B cell (primary cell): ENCODE measurements at regions not wholly inside any gene's neighbourhood (a gene's known extent, or its start where the extent isn't known, plus 50 kb on each side); places are given as distances from the start of the nearest gene placed in this dataset.

ENCODE experiments used
- ATAC-seq: fragments of 200-7000 bp; cut with Tn5 transposase; one replicate; pipeline ENCODE4 v1.10.0; 2021; ENCODE audit warnings: low read depth, mild to moderate bottlenecking, moderate number of reproducible peaks, moderate library complexity
- CTCF ChIA-PET: fragments of 350-600 bp; sonication (Branson Sonifier 250); formaldehyde crosslinking; loops from one replicate; lab custom pipeline; 2021; ENCODE audit warnings: antibody characterized with exemption, inconsistent platforms; lab: Charles Lee
- POLR2A ChIA-PET: fragments of 350-600 bp; sonication (Branson Sonifier 250); formaldehyde crosslinking; loops from one replicate; lab custom pipeline; 2021; ENCODE audit warnings: antibody characterized with exemption; lab: Charles Lee
- DNase-seq: peaks from one replicate; pipeline ENCODE4 v3.0.0; 2013
- H2AFZ ChIP-seq: 2 replicates; pipeline ENCODE4 v1.6.1; 2012; ENCODE audit warnings: mild to moderate bottlenecking, low read depth, low read length; ENCODE audit not compliant: insufficient read depth, poor library complexity, severe bottlenecking
- H3K27ac ChIP-seq, 2 donors: 1 replicate in 1 of 2; 2 replicates in 1 of 2; pipeline ENCODE4 v1.5.1; 2012 to 2013; ENCODE audit warnings: low read length in 2 of 2, mild to moderate bottlenecking in 2 of 2, moderate library complexity in 1 of 2
- H3K27me3 ChIP-seq, 4 experiments: fragments of 200-600 bp in 1 of 4; sonication (generic) in 1 of 4; replicated peaks in 1 of 4; 1 replicate in 2 of 4; 2 replicates in 2 of 4; pipeline versions ENCODE4 v1.6.1 to v1.7.0; 2013 to 2016; ENCODE audit warnings: low read length in 3 of 4, mild to moderate bottlenecking in 2 of 4, mixed read lengths in 1 of 4, moderate library complexity in 1 of 4; ENCODE audit not compliant: insufficient read depth in 4 of 4, control insufficient read depth in 3 of 4; ENCODE audit errors: control extremely low read depth in 1 of 4
- H3K36me3 ChIP-seq, 2 experiments: replicated peaks in 1 of 2; 1 replicate in 1 of 2; 2 replicates in 1 of 2; pipeline versions ENCODE4 v1.6.1 to v1.7.1; 2013; ENCODE audit warnings: low read length in 1 of 2; ENCODE audit not compliant: insufficient read depth in 2 of 2, control insufficient read depth in 1 of 2; ENCODE audit errors: control extremely low read depth in 1 of 2, extremely low read depth in 1 of 2
- H3K4me1 ChIP-seq, 2 donors: fragments of 200-600 bp in 1 of 2; sonication (generic) in 1 of 2; 1 replicate in 1 of 2; 2 replicates in 1 of 2; pipeline versions ENCODE4 v1.5.1 to v1.6.1; 2013 to 2017; ENCODE audit warnings: low read length in 2 of 2; ENCODE audit not compliant: control insufficient read depth in 2 of 2, insufficient read depth in 2 of 2
- H3K4me2 ChIP-seq: replicated peaks from 2 replicates; pipeline ENCODE3; 2012; ENCODE audit warnings: mild to moderate bottlenecking, low read depth, low read length; ENCODE audit not compliant: poor library complexity, severe bottlenecking
- H3K4me3 ChIP-seq, 5 experiments: fragments of 200-600 bp in 1 of 5; sonication (generic) in 1 of 5; 1 replicate in 3 of 5; 2 replicates in 2 of 5; pipeline versions ENCODE4 v1.5.1 to v1.7.0; 2011 to 2016; ENCODE audit warnings: low read length in 4 of 5, mild to moderate bottlenecking in 4 of 5, low read depth in 2 of 5, control low read depth in 1 of 5, moderate library complexity in 1 of 5; ENCODE audit not compliant: insufficient read depth in 1 of 5; ENCODE audit errors: control extremely low read depth in 1 of 5, extremely low read depth in 1 of 5
- H3K79me2 ChIP-seq: fragments of 200-600 bp; sonication (generic); one replicate; pipeline ENCODE4 v1.6.0; 2016; ENCODE audit warnings: low read length; ENCODE audit not compliant: control insufficient read depth, insufficient read depth
- H3K9ac ChIP-seq: fragments of 200-600 bp; sonication (generic); 2 replicates; pipeline ENCODE4 v1.6.1; 2017; ENCODE audit warnings: mild to moderate bottlenecking, low read length, moderate library complexity
- H3K9me3 ChIP-seq, 3 donors: one replicate each; pipeline versions ENCODE4 v1.6.1 to v1.7.1; 2013; ENCODE audit warnings: low read length in 2 of 3; ENCODE audit not compliant: control insufficient read depth in 2 of 3, insufficient read depth in 1 of 3; ENCODE audit errors: control extremely low read depth in 1 of 3
- H4K20me1 ChIP-seq: 2 replicates; pipeline ENCODE4 v1.6.0; 2012; ENCODE audit warnings: mild to moderate bottlenecking, low read length; ENCODE audit not compliant: insufficient read depth, control insufficient read depth, poor library complexity, severe bottlenecking
- H3K27ac Mint-ChIP-seq: one replicate; pipeline ENCODE4 v1.8.0; 2021; ENCODE audit warnings: mixed read lengths
- H3K27me3 Mint-ChIP-seq: one replicate; pipeline ENCODE4 v1.8.0; 2021; ENCODE audit warnings: mixed read lengths
- H3K4me1 Mint-ChIP-seq: one replicate; pipeline ENCODE4 v1.8.0; 2021; ENCODE audit warnings: mixed read lengths
- H3K4me3 Mint-ChIP-seq: one replicate; pipeline ENCODE4 v1.8.0; 2021; ENCODE audit warnings: mixed read lengths
- H3K9me3 Mint-ChIP-seq: one replicate; pipeline ENCODE4 v1.8.0; 2022; ENCODE audit warnings: mixed read lengths; ENCODE audit not compliant: insufficient read depth
- EZH2 ChIP-seq: IDR thresholded peaks from 2 replicates; pipeline ENCODE4 v1.6.1; 2012; ENCODE audit warnings: borderline replicate concordance, low read depth, mild to moderate bottlenecking, moderate library complexity, low read length; ENCODE audit not compliant: insufficient read depth, poor library complexity, severe bottlenecking
- whole genome bisulfite sequencing: methylation state at CpG from one replicate; pipeline ENCODE4 v1.1.5; 2013; ENCODE audit warnings: missing lambda C conversion rate; ENCODE audit not compliant: insufficient coverage; 5-methylcytosine and 5-hydroxymethylcytosine counted together
- intact Hi-C: fragments of 100-400 bp; cut with micrococcal nuclease; formaldehyde crosslinking; loops from one replicate; pipeline ENCODE4 v1.10.0; 2022
- TF ChIP-seq, protein P1 (sequence below): fragments of 200-600 bp; IDR thresholded peaks from one replicate; pipeline ENCODE4 v1.8.0; 2022; ENCODE audit warnings: antibody characterized with exemption, mild to moderate bottlenecking

- H3K9me3 Mint-ChIP-seq = peaks cover 5% of the 10 kb centered on the region
- H3K4me1 Mint-ChIP-seq = peaks cover 1% of the 10 kb centered on the region
Observed at GRCh38 chr1:29712801-29713200, 476.5 kb downstream of the PTPRU start.

GRCh38 chr1:29712284-29712651 lies 475.9 kb downstream of the PTPRU start:
- Histone ChIP-seq H3K9me3 (peaks cover 0 to 9% (median 0%) of the 10 kb centered on the region in 3 donors), H4K20me1 (no peaks in the 10 kb centered on the region), H2AFZ (no peak overlapping the region), H3K4me1 (no peaks in the 10 kb centered on the region), H3K79me2 (no peaks in the 10 kb centered on the region), H3K4me2 (no peak overlapping the region), H3K27ac (no peak overlapping the region), H3K4me3 (no peak overlapping the region), H3K36me3 (no peaks in the 10 kb centered on the region), H3K27me3 (peaks cover 0 to 3% (median 1%) of the 10 kb centered on the region in 4 experiments), H3K9ac (no peak overlapping the region)
- Mint-ChIP-seq H3K4me3 (no peak overlapping the region), H3K4me1 (peaks cover 1% of the 10 kb centered on the region), H3K9me3 (peaks cover 4% of the 10 kb centered on the region), H3K27me3 (peaks cover 22% of the 10 kb centered on the region), H3K27ac (no peak overlapping the region)
- ATAC-seq (no peak), DNase-seq (no peak)
- ChIA-PET CTCF (no interaction called here), POLR2A (no interaction called here)
- no CpG with 5 or more reads among the region's 4 CpGs for WGBS
- intact Hi-C loops = no loop called here
- TF ChIP-seq EZH2 = no peak
- TF ChIP-seq, protein P1, sequence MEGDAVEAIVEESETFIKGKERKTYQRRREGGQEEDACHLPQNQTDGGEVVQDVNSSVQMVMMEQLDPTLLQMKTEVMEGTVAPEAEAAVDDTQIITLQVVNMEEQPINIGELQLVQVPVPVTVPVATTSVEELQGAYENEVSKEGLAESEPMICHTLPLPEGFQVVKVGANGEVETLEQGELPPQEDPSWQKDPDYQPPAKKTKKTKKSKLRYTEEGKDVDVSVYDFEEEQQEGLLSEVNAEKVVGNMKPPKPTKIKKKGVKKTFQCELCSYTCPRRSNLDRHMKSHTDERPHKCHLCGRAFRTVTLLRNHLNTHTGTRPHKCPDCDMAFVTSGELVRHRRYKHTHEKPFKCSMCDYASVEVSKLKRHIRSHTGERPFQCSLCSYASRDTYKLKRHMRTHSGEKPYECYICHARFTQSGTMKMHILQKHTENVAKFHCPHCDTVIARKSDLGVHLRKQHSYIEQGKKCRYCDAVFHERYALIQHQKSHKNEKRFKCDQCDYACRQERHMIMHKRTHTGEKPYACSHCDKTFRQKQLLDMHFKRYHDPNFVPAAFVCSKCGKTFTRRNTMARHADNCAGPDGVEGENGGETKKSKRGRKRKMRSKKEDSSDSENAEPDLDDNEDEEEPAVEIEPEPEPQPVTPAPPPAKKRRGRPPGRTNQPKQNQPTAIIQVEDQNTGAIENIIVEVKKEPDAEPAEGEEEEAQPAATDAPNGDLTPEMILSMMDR = no peak

More at GRCh38 chr1:29712801-29713200, 476.5 kb downstream of the PTPRU start:
- Histone ChIP-seq H3K4me1 (no peaks in the 10 kb centered on the region), H3K27ac (no peak overlapping the region), H3K79me2 (no peaks in the 10 kb centered on the region), H3K9ac (no peak overlapping the region), H3K4me2 (no peak overlapping the region), H3K27me3 (peaks cover 0 to 3% (median 1%) of the 10 kb centered on the region in 4 experiments), H3K4me3 (no peak overlapping the region), H2AFZ (no peak overlapping the region), H3K36me3 (no peaks in the 10 kb centered on the region), H3K9me3 (peaks cover 0 to 5% (median 0%) of the 10 kb centered on the region in 3 donors), H4K20me1 (no peaks in the 10 kb centered on the region)
- H3K27ac Mint-ChIP-seq = no peak overlapping the region
- H3K27me3 Mint-ChIP-seq = peaks cover 22% of the 10 kb centered on the region
- H3K4me3 Mint-ChIP-seq = no peak overlapping the region
- TF ChIP-seq, protein P1 = no peak
- TF ChIP-seq EZH2 = no peak
- ATAC-seq = no peak
- WGBS = 83% methylated on average over 7 of the region's 7 CpGs
- ChIA-PET POLR2A (no interaction called here), CTCF (no interaction called here)
- no peak for DNase-seq
- intact Hi-C loops = no loop called here
